SK-MEL-5 (cell line): ENCODE measurements at regions not wholly inside any gene's neighbourhood (a gene's known extent, or its start where the extent isn't known, plus 50 kb on each side); places are given as distances from the start of the nearest gene placed in this dataset.
"Not testable (repeated sequence)": the region's sequence is repeated elsewhere in the genome, so short reads cannot be mapped to it uniquely, and the experiment has no call there.

ENCODE experiments used
- DNase-seq: peaks from one replicate; pipeline ENCODE4 v3.0.0-alpha.2; 2016; ENCODE audit warnings: low read depth, low spot score
- in situ Hi-C: cut with HindIII; loops from 2 replicates; pipeline ENCODE4 v1.10.0; 2016; ENCODE audit warnings: low sequenced_read_pairs, high pct_unique_total_duplicates, low pct_unique_long_range_greater_than_20kb

DNA sequence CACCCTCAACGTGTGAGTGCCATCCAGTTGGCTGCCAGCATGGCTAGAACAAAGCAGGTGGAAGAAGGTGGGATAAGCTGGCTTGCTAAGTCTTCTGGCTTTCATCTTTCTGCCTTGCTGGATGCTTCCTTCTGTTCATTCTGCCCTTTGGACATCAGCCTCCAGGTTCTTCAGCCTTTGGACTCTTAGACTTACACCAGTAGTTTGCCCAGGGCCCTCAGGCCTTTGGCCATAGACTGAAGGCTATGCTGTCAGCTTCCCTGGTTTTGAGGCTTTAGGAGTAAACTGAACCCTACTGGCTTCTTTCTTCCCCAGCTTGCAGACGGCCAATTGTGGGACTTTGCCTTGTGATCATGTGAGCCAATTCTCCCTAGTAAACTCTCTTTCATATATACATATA is 155.0 kb upstream of the SERTAD2 start:
- no peak for DNase-seq
- in situ Hi-C loops = no loop called here

DNA sequence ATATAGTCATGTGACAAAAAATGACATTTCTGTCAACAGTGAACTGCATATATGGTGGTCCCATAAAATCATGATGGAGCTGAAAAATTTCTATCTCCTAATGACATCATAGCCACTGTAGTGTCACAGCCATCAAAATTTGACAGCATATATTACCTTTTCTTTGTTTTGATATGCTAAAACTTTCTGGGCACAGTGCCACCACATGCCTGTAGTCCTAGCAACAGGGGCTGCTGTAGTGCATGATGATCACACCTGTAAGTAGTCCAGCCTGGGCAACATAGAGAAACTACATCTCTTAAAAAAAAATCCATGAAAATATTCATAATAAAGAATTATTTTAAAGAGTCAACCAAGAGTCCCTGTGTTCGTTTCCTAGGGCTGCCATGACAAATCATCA is 155.5 kb upstream of the SERTAD2 start:
- in situ Hi-C loops = no loop called here
- DNase-seq = no peak

DNA sequence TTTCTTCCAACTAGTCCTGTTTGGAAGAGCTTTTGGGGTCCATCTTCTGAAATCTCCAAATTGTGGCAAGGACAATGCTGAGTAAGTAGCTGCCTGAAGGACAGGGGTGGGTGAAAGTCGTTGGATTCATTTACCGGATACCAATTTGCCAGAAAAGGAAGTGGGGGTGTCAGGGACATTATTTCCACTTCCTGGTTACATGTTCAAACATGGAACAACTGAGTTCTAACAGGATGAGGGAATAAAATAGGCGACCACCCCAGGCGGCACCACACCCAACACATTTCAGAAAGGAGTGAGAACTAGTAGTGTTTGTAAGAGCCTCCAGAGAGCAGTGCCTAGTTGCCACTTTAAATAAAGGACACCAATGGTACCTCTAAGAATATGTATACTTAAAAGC is 158.6 kb upstream of the SERTAD2 start:
- DNase-seq = no peak
- in situ Hi-C loops = no loop called here

DNA sequence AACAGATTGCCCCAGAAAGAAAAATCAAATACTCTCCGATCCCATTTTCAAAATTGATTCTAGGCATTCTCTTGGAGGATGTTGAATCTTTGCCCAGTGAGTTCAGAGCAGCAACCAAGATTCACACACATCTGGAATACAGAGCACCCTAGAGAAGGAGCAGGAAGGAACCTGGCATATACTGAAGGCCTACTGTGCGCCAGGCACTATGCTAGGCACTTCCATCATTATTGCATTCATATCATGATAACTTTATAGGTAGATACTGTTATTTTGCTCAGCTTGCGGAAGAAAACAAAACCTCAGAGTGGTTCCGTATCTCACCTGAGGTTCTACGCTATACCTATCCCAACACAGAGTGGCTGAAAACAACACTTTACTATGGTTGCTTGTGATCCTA is 160.3 kb upstream of the SERTAD2 start:
- DNase-seq = no peak
- in situ Hi-C loops = no loop called here

DNA sequence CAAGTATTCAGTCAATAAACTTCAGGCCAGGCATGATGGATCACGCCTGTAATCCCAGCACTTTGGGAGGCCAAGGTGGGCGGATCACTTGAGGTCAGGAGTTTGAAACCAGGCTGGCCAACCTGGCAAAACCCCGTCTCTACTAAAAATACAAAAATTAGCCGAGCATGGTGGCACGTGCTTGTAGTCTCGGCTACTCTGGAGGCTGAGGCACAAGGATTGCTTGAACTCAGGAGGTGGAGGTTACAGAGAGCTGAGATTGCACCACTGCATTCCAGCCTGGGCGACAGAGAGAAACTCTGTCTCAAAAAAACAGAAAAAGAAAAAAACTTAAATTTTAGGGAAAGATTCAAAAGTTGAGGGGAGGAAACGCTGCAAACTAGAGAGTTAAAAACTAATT is 162.8 kb upstream of the SERTAD2 start:
- DNase-seq, in situ Hi-C loops: not testable (repeated sequence)

DNA sequence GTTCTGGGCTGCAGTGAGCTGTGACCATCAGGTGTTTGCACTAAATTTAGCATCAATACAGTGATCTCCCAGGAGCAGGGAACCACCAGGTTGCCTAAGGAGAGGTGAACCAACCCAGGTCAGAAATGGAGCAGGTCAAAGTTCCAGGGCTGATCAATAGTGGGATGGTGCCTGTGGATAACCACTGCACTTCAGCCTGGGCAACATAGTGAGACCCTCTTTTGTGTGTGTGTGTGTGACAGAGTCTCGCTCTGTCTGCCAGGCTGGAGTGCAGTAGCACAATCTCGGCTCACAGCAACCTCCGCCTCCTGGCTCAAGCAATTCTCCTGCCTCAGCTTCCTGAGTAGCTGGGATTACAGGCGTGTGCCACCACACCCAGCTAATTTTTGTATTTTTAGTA is 163.7 kb upstream of the SERTAD2 start:
- no peak for DNase-seq
- in situ Hi-C loops = no loop called here

DNA sequence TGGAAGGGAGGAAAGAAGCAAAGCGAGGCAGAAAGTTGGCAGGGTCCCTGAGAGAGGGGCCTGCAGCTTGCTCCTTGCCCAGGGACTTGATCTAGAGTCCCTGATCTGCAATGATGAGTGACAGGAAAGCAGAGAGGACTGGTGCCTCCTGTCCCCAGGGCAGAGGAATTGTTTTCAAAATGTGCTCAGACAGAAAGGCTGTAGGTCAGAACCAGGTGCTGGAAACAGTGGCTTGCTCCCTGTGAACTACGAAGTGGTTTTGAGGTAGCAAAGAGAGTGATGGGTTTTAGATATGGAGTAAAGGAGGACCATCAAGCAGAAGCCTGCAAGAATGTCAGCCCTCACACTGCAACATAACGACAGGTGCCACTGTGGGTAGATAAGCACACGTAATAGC is 164.9 kb upstream of the SERTAD2 start:
- no peak for DNase-seq
- in situ Hi-C loops = no loop called here

DNA sequence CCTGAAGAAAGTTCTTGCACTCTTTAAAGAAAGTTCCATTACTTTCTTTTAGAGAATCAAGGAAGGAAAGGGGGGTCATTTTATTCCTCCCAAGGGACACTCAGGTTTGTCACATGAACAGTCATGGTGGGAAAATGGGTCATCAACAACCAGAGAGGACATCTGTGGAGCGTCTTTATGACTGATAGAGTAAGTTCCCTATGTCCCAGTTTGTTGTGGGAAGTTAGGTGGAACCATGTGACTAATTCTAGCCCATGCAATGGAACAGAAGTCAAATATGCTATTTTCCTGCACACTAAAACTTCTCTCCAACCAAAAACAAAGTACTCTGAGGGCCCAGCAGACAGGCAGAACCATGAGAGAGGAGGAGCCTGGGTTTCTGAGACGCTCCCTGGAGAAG is 165.6 kb upstream of the SERTAD2 start:
- in situ Hi-C loops = no loop called here
- no peak for DNase-seq

DNA sequence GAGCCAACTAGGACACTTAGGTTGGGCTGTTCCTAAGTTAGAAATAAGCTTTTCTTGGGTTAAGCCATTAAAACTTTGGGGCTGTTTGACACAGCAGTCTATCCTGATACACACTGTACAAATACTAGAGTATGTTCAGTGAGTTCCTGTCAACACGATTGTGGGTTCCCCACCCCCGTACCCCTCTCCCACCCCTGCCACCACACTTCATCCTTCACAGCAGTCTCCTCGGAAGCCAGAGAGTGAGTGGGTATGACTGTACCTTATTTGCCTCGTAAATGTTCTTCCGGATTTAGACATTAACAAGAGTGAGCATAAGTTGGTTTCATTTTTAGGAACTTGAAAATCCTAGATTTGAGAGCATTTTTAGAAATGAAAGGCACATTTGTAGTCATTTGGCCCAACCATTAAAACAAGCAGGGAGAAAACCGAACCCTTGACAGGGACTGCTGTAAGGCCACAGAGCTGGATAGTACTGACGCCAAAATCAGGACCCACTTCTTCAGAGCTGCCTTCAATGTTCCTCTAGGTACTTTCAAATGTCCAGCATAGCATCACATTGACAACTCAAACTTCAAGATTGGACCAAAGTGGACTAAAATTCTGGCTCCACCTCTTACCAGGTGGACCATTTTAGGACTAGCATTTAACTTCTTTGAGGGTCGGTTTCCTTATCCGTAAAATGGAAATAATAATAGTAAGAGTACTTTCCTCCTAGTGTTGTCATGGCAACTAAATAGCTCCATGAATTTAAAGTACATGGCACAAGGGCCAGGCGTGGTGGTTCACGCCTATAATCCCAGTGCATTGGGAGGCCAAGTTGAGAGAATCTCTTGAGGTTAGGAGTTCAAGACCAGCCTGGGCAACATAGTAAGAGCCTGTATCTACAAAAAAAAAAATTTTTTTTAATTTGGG is 166.3 kb upstream of the SERTAD2 start:
- DNase-seq = no peak

DNA sequence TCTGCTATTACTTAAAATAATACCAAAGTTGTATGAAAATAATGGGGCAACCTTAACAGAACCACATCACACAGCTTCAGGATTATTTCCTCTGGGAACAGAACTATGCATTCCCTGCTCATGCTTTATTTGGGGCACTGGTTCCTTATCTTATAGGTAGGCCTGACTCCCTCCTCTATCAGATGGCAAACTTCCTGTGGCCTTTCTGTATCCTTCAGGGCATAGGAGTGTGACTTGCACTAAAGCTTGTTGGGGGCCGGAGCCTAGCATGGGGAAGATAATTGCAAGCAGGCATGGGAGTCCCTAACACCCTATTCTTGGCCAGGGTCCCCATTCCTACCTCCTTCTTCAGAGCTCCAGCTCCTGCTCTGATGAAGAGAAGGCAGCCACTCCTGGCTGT is 167.2 kb upstream of the SERTAD2 start:
- no peak for DNase-seq
- in situ Hi-C loops = no loop called here

More for the DNA sequence above, 166.3 kb upstream of the SERTAD2 start:
- in situ Hi-C loops = no loop called here

DNA sequence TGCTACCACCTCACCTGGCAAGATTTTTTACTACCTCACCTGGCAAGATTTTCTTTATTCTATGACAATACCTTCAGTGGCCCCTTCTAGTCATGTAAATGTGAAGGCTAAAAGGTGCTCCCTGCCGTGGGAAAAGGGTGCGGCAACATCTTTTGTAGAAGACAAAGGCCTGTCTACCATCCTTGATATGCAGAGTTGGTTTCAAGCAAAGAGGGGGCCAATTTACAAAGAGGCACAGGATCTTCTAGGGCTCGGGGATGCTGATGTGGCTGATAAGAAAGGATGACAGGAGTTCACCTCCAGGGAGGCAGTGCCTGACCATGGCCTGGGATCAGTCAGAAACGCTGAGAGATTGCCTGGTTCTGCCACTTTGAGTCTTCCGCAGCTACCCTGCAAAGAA is 165.4 kb upstream of the SLC1A4 start:
- in situ Hi-C loops = no loop called here
- DNase-seq = no peak

DNA sequence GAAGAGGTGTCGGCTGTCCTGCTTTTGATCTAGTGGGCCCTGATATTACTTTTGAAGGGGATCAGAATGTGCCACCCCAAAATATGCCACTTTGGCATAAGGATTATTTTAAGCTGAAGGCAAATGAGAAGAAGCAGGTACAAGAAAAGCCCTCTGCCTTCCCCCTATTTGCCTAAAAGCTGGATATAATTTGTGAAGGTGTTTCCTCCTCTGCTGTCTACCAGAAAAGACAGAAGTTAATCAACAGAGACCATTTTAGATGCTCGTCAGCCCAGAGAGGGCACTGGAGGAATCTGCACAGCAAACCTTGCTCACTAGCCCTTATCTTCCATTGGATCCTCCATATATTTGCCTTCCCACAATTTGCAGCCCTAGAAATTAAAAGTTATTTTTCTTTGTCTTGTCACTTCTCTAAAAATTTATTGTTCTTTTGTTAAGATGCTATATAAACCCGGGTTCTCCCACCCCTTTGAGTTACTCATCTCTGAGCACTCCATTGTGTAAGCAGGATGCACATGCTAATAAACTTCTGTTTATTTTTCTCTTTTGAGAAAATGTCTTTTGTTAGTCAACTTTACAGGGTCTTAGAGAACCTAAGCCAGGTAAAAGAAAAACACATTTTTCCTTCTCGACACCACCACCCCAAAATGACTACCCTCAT is 163.2 kb upstream of the SLC1A4 start:
- DNase-seq = no peak
- in situ Hi-C loops = no loop called here

DNA sequence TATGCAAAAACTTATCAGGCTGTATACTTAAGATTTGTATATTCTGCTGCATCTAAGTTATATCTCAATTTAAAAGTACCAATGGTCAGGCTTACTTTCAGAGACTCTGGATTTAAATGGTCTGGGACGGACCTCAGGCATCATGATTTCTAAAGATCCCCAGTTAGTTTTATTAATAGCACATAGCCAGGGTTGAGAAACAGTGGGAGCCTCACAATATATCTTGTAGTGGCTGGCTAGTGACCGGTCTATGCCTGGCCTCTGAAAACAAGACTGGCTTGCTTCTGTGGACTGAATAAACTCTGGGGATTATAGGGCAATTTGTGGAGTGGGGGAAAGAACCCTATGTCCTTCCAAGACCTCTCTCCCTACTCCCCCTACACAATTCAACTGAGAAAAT is 162.5 kb upstream of the SLC1A4 start:
- in situ Hi-C loops = no loop called here
- no peak for DNase-seq

DNA sequence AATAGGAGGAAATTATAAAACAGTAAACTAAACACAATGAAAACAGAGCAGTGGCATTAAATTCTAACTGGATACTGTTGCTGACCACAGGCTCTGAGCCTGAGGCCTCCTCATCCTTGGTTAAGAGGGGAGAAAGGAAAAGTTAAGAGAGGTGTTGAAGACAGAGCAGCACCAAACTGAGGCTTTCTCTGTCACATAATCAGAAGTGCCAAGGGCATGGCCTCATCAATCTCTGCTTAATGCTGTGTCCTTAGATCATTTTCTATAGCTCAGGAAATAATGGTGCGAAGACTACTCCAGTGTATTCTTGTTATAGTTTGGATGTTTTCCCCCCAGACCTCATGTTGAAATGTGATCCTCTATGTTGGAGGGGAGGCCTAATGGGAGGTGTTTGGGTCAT is 160.9 kb upstream of the SLC1A4 start:
- in situ Hi-C loops = no loop called here
- no peak for DNase-seq

DNA sequence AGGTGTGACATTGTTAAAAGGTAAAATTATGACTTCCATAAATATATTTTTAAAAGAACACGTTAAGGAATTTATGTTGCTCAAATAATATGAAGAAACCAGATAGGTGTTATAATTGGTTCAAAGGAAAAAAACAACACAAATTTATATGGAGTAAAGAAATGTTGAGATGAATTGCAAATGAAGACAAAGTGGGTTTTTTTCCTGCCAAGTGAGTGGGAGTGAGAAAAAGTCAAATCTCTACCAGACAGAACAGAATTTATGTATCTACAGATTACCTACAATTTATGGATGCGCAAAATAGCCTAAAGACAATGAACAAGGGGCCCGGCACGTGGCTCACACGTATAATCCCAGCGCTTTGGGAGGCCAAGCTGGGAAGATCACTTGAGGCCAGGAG is 159.7 kb upstream of the SLC1A4 start:
- in situ Hi-C loops = no loop called here
- no peak for DNase-seq

DNA sequence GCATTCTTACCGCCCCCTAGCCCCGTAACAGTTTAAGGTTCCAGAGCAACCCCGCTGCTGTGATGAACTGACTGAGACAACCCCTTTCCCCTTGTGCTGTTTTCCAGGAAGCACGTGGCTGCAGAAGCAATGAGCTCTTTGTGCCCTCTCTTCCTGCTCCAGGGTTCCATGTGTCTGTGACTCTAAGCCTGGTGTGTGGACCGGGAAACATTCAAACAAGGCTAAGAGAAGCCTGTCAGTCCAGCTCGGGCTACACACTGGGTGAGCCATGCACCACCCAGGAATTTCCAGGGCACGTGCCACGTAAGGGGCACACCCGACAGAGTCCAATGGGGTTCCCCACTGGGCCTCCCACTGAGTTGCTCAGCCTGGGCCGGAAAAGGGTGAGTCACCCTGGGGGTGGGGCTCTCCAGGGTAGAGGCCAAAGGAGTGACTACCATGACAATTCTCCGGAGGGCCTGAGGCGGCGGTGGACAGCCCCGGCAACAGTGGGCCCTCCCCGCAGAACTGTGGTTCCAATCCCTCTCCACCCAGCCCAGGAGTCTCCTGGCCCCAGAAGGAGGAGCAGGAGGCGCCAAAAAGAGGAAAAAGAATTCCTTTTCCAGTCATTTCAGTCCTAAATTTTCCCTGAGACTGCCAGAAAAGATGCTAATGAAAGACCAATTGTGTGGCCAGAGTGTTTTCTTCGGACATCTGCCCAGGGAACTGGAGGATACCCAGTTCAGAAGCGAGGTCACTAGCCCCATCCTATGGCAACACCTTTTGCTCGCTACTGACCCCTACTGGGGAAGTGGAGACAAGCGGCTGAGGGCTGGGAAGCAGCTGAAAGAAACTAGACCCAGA is 157.8 kb upstream of the SLC1A4 start:
- peak; percentile 98 for DNase-seq
- in situ Hi-C loops = no loop called here

DNA sequence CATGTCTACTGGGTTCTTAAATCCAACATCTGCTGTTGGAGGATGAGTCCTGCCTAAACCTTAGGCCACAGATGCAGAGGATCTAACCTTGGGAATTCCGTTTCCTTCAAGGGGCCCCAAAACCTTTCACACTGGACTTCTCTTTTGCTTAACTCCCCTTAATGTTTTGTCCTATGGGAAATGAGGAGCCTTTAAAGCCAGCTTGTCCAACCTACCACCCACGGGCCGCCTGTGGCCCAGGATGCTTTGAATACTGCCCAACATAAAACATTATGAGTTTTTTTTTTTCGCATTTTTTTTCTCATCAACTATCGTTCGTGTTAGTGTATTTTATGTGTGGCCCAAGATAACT is 157.2 kb upstream of the SLC1A4 start:
- in situ Hi-C loops = no loop called here
- no peak for DNase-seq

DNA sequence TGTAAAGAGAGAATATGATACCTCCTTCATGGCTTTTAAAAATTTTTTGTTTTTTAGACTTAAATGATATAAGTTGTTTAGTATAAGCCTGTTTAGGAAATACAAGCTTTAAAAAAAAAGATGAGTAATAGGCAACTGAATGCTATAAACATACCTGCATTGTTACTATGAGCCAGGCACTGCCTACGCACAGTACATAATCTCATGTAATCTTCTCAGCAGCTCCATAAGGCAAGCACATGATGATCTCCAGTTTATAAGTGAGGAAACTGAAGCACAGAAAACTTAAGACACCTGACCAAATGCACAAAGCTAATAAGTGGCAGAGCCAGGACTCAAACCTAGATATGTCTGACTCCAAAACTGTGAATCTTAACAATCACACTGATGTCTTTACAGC is 156.3 kb upstream of the SLC1A4 start:
- in situ Hi-C loops = no loop called here

More for the DNA sequence above, 156.3 kb upstream of the SLC1A4 start:
- no peak for DNase-seq
